ENCODE measurements at regions not wholly inside any gene's neighbourhood (a gene's known extent, or its start where the extent isn't known, plus 50 kb on each side); places are given as distances from the start of the nearest gene placed in this dataset.

DNA sequence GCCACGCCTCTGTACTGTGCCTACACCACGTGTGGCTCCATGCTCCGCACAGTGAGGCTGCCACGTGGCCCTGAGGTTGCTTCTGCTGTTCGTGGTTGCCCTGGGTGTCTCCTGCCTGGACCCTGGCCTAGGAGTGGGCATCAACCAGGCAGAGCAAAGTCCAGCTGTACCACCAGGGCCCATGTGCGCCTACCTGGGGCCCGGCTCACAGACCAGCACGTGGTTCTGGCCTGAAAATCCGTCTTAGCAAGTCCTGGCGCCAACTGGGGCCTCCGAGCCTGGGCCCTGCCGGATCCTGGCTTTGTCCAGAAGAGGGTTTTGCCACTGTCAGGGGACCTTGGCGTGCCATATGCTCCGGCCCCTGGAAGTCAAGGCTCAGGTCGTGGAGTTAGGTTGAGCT, 107.1 kb upstream of the TTC34 start:
- TF ChIP-seq, protein P1, sequence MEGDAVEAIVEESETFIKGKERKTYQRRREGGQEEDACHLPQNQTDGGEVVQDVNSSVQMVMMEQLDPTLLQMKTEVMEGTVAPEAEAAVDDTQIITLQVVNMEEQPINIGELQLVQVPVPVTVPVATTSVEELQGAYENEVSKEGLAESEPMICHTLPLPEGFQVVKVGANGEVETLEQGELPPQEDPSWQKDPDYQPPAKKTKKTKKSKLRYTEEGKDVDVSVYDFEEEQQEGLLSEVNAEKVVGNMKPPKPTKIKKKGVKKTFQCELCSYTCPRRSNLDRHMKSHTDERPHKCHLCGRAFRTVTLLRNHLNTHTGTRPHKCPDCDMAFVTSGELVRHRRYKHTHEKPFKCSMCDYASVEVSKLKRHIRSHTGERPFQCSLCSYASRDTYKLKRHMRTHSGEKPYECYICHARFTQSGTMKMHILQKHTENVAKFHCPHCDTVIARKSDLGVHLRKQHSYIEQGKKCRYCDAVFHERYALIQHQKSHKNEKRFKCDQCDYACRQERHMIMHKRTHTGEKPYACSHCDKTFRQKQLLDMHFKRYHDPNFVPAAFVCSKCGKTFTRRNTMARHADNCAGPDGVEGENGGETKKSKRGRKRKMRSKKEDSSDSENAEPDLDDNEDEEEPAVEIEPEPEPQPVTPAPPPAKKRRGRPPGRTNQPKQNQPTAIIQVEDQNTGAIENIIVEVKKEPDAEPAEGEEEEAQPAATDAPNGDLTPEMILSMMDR (IDR thresholded peaks at IDR 0.05; ENCODE audit: low read depth, low read length, missing control alignments), result no peak
- no peak overlapping the region for H3K4me3 ChIP-seq (replicated peaks; ENCODE audit: low read depth, low read length)
- no peak for DNase-seq (ENCODE audit: extremely low read depth, low read depth)

DNA sequence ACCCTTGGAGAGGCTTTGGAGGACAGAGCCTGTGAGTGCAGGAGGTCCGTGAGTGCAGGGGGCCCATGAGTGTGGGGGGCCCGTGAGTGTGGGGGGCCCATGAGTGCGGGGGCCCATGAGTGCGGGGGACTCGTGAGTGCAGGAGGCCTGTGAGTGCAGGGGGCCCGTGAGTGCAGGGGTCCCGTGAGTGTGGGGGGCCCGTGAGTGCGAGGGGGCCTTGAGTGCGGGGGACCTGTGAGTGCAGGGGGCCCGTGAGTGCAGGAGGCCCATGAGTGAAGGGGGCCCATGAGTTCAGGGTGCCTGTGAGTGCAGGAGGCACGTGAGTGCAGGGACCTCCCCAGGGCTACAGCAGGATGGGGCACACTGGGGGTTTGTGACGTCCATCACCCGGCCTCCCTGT, 108.3 kb upstream of the TTC34 start:
- DNase-seq (ENCODE audit: extremely low read depth, low read depth), result no peak
- no peak overlapping the region for H3K4me3 ChIP-seq (replicated peaks; ENCODE audit: low read depth, low read length)
- TF ChIP-seq, protein P1 (IDR thresholded peaks at IDR 0.05; ENCODE audit: low read depth, low read length, missing control alignments), result no peak

DNA sequence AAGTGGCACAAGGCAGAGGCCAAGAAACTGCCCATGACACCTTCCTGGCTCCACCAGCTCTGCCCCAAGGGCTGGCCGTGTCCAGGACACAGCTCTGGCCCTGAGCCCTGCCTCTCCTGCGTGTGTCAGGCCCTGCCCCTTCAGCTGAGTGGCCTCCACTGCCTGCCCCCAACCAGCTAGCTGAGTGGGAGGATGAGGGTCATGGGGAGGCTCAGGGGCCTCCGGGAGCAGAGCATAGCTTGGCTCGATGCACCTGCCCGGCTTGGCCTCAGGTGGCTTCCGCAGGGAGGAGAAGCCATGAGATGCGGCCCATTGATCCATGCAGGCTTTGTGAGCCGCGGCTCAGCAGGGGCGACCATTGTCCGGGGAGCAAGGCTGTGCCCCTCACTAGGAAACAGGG, 108.7 kb upstream of the TTC34 start:
- no peak for DNase-seq (ENCODE audit: extremely low read depth, low read depth)
- TF ChIP-seq, protein P1 (IDR thresholded peaks at IDR 0.05; ENCODE audit: low read depth, low read length, missing control alignments), result no peak
- H3K4me3 ChIP-seq (replicated peaks; ENCODE audit: low read depth, low read length), result no peak overlapping the region

DNA sequence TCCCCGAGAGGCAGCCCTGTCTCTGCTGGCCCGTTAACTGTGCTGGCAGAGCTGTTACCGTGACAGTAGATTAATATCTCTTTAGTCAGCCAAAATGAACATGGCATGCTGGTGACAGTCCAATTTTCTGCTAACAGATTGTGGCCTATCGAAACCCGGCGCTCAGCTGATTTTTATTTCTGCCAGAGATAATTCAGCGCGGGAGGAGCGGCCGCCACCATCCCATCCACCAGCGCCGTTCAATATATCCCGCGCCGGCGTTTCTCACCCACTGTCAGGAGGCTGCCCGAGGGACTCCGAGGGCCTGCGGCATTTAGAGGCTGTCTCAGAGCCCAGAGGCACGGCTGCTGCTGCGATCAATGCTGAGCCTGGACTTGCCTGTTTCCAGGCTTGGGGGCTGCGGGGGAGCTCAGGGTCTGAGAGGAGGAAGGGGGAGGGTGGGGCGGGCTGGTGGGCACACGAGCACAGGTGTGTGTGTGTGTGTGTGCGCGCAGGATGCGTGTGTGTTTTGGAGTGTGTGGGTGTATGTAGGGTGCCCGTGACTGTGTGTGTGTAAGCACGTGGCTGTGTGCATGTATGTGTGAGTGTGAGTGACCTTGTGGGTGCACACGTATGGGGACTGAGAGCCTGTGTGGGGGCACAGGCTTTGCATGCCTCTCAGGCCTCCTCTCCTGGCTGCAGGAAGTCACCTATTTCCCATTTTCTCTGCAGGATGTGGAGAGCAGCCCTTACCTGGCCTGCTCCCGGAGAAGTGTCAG, 109.7 kb upstream of the ACTRT2 start:
- TF ChIP-seq, protein P1 (IDR thresholded peaks at IDR 0.05; ENCODE audit: low read depth, low read length, missing control alignments), result no peak
- H3K4me3 ChIP-seq (replicated peaks; ENCODE audit: low read depth, low read length), result no peak overlapping the region
- DNase-seq (ENCODE audit: extremely low read depth, low read depth), result no peak

DNA sequence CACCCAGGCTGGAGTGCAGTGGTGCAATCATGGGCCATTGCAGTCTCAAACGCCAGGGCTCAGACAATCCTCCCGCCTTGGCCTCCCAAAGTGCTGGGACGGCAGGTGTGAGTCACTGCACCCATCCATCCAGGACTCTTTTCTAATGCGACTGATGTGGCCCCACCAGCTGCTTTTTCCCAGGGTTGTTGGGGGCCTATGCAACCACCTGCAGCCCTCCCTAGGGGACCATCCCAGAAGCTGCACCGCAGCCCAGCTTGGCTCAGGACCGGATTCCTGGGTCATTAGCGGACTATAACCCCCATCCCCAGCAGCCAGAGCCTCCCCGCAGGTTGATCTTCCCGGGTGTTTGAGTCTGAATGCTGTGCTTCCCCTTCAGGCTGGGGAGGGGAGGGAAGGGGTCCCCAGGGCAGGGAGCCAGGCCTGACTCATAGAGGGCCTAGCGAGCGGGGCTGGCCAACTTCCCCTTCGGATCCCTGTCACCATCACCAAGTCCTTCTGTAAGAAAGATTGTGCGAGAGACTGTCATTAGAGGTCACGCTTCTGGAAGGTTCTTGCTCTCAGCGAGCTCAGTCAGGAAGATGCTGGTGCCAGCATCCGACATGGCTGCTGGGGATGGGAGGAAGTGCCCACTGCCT, 108.7 kb upstream of the ACTRT2 start:
- TF ChIP-seq, protein P1 (IDR thresholded peaks at IDR 0.05; ENCODE audit: low read depth, low read length, missing control alignments), result no peak
- no peak for DNase-seq (ENCODE audit: extremely low read depth, low read depth)
- H3K4me3 ChIP-seq (replicated peaks; ENCODE audit: low read depth, low read length), result no peak overlapping the region

DNA sequence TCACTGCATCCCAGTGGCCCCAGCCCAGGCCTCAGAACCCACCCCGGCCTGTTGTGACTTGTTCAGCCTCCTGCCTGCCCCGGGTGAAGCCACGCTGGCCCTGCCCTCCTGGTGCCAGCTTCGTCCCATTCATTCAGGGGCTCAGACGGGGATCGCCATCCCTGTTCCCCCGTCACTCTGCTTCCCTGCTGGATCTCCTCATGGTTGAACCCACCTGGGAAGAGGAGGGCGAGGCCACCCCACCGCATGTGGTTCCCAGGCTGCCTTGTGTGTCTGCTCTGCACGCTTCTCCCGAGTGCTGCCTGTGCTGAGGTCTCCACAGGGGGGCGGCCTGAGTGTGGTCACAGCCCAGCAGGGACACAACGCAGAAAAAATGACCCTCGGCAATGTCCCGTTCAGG, 108.2 kb upstream of the ACTRT2 start:
- no peak overlapping the region for H3K4me3 ChIP-seq (replicated peaks; ENCODE audit: low read depth, low read length)
- DNase-seq (ENCODE audit: extremely low read depth, low read depth), result no peak
- TF ChIP-seq, protein P1 (IDR thresholded peaks at IDR 0.05; ENCODE audit: low read depth, low read length, missing control alignments), result no peak

Data from HFF-Myc (cell line).